Islet precursor cell (in vitro differentiated cells): ENCODE measurements at regions not wholly inside any gene's neighbourhood (a gene's known extent, or its start where the extent isn't known, plus 50 kb on each side); places are given as distances from the start of the nearest gene placed in this dataset.
"Not testable (repeated sequence)": the region's sequence is repeated elsewhere in the genome, so short reads cannot be mapped to it uniquely, and the experiment has no call there.

Experiments used
- DNase-seq: peaks from one replicate; pipeline ENCODE4 v3.0.0-alpha.2; 2018

GRCh38 chr5:82748688-82749460, 328.3 kb downstream of the TMEM167A start:
- DNase-seq: no peak

DNA sequence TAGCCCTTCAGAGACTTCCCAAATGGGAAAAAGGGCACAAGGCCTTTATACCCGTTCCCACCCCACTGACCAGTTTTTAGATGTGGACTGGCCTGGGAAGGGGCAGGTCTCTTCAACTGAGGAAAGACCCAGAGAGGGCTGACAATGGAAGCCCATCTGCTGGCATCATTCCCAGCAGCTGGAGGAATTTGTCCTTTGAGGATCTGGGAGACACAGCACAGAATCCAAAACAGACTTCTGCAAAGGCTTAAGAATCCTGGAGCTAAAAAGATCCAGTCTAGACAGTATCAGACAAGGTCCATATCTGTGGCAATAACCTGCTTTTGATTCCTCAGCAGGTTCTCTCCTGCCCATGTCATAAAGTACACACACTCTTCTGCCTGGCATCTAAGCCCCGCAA, 329.2 kb downstream of the TMEM167A start:
- DNase-seq: no peak

GRCh38 chr5:82745016-82745415, 332.2 kb downstream of the TMEM167A start:
- DNase-seq: no peak

DNA sequence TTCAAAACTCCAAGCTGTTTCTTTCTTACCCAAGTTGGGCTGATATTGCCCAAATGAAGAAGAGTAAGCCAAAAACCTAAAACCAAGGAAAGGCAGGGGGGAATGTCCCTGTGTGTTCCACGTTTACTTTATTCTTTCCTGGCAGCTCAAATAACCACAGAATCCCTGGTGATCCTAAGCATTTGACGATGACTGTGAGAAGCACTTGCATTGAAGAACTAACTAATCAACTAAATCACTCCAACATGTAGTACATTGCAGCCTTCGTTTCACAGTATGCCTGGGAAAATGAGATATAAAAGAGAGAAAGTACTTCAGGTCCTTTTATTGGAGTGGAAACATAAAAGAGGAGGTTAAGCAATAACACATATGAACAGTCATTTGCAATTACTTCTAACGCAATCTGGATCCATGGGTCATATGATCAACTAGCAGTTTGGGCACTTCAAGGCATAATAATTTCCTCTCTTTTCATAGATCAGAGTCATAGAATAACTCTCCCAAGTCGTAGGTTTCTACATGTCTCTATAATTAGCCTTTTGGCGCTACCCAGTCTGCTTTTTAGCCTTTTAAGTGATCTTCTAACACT, 338.4 kb downstream of the TMEM167A start:
- no peak for DNase-seq

- no peak for DNase-seq
Observed at GRCh38 chr5:82735160-82735789, 341.9 kb downstream of the TMEM167A start.

- DNase-seq: no peak
Observed at GRCh38 chr5:82734347-82734746, 342.8 kb downstream of the TMEM167A start.

DNA sequence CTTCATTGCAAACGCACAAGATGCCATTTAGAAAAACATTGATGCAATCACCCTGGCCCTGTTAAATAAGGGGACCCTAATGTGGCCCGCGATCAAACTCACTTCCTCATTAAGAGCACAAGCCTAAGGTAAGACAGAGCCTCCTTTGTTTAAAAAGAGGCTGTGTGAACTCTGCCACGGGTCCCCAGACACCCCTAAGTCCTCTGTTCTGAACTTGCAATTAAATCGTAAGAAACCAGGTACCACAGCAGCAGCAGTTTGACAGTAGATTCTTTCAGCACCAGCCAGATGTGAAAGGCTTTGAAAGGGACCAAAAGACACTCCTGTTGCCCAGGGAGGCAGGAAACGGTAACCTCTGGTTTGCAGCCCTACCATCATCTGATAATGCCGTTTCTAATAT, 346.3 kb downstream of the TMEM167A start:
- DNase-seq: no peak

DNA sequence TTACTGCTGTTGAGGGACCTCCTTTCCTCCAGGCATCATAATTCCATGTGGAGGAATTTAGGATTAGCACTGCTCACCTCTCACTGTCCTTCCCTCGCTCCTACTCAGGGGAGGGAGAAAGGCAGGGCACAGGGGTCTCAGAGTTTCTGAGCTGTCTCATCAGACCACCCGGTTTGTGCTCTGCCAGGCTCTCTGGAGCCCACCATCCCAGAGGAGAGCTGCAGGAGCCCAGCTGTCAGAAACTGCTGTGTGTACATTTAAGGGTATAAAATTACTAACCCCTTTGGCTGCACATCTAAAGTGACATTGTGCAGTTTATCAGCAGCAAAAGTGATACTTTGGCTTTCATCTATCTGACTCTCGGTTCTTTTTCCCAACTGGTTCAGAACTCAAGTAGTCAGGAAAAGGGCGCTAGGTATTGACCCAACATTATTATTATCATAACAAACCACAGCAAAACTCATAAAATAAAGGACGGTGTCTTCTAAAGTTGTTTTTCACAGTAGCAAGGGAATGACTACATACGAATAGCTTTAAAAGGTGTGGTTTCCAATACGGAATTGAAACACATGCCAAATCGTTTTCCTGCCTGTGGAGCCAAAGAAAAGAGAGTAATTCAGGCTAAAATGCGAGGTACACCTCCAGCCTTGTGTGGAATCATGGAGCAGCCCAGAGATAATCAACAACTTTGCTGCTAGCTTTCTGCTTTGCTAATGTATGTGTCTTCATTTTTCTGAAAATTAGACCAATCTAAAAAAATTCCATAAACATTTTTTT, 348.1 kb downstream of the TMEM167A start:
- no peak for DNase-seq

DNA sequence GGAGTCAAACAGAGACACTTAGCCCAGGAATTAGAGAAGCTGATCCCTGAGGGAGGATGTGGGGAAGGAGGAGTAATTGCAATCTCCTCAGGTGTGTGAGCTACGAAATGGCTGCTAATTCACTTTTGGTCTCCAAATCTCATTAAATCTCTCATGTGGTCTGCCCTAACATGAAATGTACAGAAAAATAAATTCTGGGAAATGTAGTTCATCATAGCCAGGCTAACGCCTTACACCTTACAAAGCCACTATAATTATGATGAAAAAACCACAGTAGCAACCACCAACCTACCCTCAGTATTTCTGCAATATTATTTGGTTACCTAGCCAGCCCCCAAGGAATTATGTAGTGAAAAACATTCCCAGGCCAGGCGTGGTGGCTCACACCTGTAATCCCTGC, 354.0 kb downstream of the TMEM167A start:
- no peak for DNase-seq

DNA sequence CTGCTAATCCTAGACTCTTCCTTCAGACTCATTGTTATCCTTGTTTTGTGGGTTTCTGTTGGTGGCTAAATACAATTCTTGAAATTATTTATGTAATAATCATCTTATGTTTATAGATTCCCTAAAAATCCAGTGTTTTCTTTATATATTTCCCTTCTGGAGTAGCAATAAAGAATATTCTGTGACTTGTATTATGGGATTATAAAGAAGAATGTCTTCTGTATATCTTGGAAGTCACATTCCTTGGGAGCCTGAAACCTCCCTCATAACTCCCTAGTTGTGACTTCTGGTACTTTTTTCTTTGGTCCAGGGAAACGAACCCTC, 356.1 kb downstream of the TMEM167A start:
- no peak for DNase-seq

DNA sequence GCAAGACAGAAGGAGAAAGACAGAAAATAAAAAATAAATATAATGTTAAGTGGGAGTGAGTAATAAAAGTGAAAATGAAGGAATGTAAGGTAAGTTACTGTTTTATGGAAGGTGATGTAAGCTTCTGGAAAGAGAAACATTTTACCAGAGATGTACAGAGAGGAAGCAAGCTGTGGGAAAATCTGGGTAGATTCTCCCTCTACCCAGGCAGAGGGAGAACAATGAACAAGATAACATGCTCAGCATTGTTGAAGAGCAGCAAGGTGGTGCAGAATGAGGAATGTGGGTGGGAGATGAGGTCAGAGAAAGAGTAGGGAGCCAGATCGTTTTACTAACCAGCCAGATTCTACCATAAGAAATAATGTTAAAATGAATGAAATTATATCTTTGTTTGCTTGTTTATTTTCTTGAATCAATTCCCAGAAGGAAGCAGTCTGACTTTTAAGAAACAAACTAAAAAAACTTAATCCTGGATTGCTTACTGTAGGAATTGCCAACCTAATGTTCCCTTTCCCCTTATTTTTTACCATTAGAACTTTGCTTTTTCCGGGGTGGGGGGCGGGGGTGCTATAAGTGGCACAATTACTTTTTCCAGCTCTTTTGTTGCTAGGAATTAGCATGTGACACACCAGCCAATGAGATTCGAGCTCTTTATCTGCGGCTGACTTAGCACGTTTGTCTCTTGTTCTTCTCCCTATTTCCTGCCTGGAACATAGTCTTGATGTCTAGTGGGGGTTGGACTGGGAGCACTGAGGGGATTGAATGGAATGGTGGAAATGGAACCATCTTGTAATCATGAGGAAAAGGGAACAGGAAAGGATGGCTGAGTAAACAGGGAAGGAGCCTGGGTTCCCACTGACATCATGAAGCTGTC, 356.7 kb downstream of the TMEM167A start:
- no peak for DNase-seq

DNA sequence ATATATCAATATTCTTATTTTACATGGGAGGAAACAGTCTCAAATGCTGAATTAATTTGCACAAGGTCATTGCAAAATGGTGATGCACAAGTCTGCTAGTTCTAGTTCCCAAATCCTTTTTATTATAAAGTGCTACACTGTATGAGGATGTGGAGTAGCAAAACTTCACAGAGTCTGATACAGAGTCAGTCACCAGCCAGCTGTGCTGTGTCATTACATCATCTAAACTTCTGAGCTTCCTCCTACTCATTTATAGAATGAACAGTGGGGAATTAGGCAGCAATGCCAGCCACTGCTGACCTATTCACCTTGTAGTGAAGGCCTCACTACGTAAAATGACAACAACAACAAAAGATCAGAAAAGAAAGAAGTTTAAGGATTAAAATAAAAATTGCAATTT, 357.8 kb downstream of the TMEM167A start:
- no peak for DNase-seq

GRCh38 chr5:82717738-82718137, 359.5 kb downstream of the TMEM167A start:
- DNase-seq: no peak

- not testable (repeated sequence) for DNase-seq
Observed at GRCh38 chr5:82714732-82715131, 362.5 kb downstream of the TMEM167A start.

DNA sequence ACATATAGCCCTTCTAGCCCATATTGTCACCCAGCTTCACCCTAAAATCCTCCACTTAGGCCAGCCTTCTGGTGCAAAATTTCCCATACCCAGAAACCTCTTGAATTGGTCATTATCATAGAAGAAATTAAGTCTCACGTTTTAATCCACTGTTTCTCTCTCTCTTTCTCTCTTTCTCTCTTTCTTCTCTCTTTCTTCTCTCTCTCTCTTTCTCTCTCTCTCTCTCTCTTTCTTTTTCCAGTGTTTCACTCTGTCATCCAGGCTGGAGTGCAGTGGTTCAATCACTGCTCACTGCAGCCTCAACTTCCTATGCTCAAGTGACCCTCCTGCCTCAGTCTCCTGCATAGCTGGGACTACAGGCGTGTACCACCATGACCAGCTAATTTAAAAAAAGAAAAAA, 363.4 kb downstream of the TMEM167A start:
- no peak for DNase-seq

- DNase-seq: no peak
Observed at GRCh38 chr5:82707741-82708140, 369.5 kb downstream of the TMEM167A start.

DNA sequence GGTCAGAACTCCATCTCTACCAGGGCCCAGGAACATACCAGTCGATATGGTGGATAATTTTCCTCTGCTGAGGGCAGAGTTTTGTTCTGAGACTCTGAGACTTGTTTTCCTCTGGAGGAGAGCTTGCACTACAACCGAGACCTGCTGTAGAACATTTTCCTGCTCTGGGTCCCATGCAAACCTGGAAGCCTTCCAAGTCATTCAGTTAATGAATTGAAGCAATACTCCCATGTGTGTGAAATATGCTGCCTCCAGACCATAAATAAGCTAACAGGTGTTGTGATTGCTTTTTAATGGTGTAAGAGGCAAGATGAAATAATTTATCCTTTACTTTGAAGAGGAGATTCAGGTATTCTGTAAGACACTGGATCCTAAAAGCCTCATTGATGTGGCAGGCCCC, 372.8 kb downstream of the TMEM167A start:
- no peak for DNase-seq

- DNase-seq: no peak
Observed at GRCh38 chr5:82702046-82702445, 375.1 kb downstream of the TMEM167A start.

GRCh38 chr5:82699737-82700136, 377.5 kb downstream of the TMEM167A start:
- no peak for DNase-seq

DNA sequence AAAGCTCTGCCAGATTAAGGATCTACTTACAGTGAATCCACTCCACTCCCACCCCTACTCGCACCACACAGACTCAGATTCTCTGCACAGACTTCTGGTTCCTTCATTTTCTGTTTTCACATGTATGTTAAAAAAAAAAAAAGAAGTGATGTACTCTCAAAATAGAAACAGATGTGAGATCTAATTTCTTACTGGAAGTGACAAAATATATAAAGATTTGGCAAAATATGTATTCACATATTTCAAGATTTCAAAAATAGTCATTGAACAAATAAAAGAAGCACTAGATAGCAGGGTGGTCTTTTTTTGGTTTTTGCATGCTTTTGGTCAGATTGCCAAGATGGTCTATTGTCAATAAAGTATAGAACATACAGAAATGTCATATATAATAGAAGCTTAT, 379.2 kb downstream of the TMEM167A start:
- no peak for DNase-seq

GRCh38 chr5:82694711-82695285, 382.4 kb downstream of the TMEM167A start:
- DNase-seq: no peak

GRCh38 chr5:82692826-82693225, 384.4 kb downstream of the TMEM167A start:
- DNase-seq: no peak
